Psoas muscle (tissue), 7 donors: ENCODE measurements at regions not wholly inside any gene's neighbourhood (a gene's known extent, or its start where the extent isn't known, plus 50 kb on each side); places are given as distances from the start of the nearest gene placed in this dataset.
A peak's percentile ranks its signal among the peaks of the same experiment; 100 is the strongest.
"Not testable (repeated sequence)": the region's sequence is repeated elsewhere in the genome, so short reads cannot be mapped to it uniquely, and the experiment has no call there.

ENCODE experiments used
- ATAC-seq, 4 donors: fragments of 200-7000 bp; cut with Tn5 transposase; one replicate each; pipeline ENCODE4 v1.9.1; 2020; ENCODE audit warnings: moderate library complexity in 3 of 4, mild to moderate bottlenecking in 2 of 4
- DNase-seq, 2 donors: peaks; one replicate each; pipeline ENCODE4 v3.0.0-alpha.2; 2020
- H3K27ac ChIP-seq: fragments of 200-600 bp; one replicate; pipeline ENCODE4 v1.8.0; 2022
- H3K27me3 ChIP-seq, 3 donors: fragments of 200-600 bp in 1 of 3; one replicate each; pipeline versions ENCODE4 v1.6.1 to v1.8.0; 2013 to 2022; ENCODE audit warnings: low read length in 2 of 3, mild to moderate bottlenecking in 2 of 3, moderate library complexity in 1 of 3; ENCODE audit not compliant: insufficient read depth in 3 of 3
- H3K36me3 ChIP-seq, 2 donors: fragments of 200-600 bp in 1 of 2; one replicate each; pipeline versions ENCODE4 v1.6.1 to v1.8.0; 2013 to 2022; ENCODE audit warnings: low read depth in 1 of 2, mild to moderate bottlenecking in 1 of 2, moderate library complexity in 1 of 2; ENCODE audit not compliant: insufficient read depth in 1 of 2
- H3K4me1 ChIP-seq: fragments of 200-600 bp; one replicate; pipeline ENCODE4 v1.8.0; 2022
- H3K4me3 ChIP-seq: fragments of 200-600 bp; one replicate; pipeline ENCODE4 v1.8.0; 2022; ENCODE audit warnings: mild to moderate bottlenecking
- H3K9me3 ChIP-seq: fragments of 200-600 bp; one replicate; pipeline ENCODE4 v1.8.0; 2022
- WGBS, 3 donors: extraction: QIAGEN DNeasy Blood & Tissue Kit; methylation state at CpG; one replicate each; pipeline versions ENCODE4 v1.1.6 to v1.1.7; 2013; 5-methylcytosine and 5-hydroxymethylcytosine counted together
- intact Hi-C, 2 donors: fragments of 100-400 bp; cut with DNase I; formaldehyde crosslinking; loops; one replicate each; pipeline versions ENCODE4 v1.11.0 to v1.14.2; 2022
- TF ChIP-seq, protein P1 (sequence below): fragments of 200-600 bp; IDR thresholded peaks from one replicate; pipeline ENCODE4 v1.8.0; 2022; ENCODE audit warnings: antibody characterized with exemption
- donor health status: healthy with polysubstance abuse.
- donor health status: DM: no; HTN: no; CAD: no; lungs with moderate emphysema.
- donor health status: Bipolar disorder and iron deficiency.
- donor health status: healthy.
- donor health status: DM: yes; HTN: yes; CAD: no.
- donor health status: DM: no; HTN: no; CAD: no.
- donor health status: DM: yes; HTN: yes; CAD: no.

DNA sequence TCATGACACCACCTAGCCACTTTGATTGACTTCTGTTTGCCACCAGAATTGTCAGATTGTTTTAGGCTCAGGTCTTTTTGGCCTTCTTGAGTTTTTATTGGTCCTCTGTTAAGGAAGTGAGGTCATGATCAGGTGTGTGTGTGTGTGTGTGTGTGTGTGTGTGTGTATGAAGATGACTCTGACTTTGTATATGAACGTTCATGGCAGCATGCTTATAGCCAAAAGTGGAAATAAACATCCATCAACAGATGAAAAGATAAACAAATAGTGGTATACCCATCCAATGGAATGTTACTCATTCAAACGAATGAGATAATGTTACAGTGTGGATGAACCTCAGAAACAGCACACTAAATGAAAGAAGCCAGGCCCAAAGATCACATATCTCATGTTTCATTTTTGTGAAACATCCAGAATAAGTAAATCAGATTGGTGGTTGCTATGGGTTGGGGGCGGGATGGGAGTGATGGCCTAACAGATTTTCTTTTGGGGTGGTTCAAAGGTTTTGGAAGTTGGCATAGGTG, 258.6 kb downstream of the KTN1 start:
- Histone ChIP-seq H3K36me3 (no peaks in the 10 kb centered on the region), H3K9me3 (no peaks in the 10 kb centered on the region), H3K4me1 (no peaks in the 10 kb centered on the region), H3K4me3 (no peak overlapping the region), H3K27ac (no peak overlapping the region), H3K27me3 (no peaks in the 10 kb centered on the region)
- TF ChIP-seq, protein P1, sequence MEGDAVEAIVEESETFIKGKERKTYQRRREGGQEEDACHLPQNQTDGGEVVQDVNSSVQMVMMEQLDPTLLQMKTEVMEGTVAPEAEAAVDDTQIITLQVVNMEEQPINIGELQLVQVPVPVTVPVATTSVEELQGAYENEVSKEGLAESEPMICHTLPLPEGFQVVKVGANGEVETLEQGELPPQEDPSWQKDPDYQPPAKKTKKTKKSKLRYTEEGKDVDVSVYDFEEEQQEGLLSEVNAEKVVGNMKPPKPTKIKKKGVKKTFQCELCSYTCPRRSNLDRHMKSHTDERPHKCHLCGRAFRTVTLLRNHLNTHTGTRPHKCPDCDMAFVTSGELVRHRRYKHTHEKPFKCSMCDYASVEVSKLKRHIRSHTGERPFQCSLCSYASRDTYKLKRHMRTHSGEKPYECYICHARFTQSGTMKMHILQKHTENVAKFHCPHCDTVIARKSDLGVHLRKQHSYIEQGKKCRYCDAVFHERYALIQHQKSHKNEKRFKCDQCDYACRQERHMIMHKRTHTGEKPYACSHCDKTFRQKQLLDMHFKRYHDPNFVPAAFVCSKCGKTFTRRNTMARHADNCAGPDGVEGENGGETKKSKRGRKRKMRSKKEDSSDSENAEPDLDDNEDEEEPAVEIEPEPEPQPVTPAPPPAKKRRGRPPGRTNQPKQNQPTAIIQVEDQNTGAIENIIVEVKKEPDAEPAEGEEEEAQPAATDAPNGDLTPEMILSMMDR, result no peak
- DNase-seq, result no peak
- intact Hi-C loops, result no loop called here
- no peak for ATAC-seq
- WGBS, 3 donors, result 57 to 70% (median 67%) methylated on average over 3 of the region's 3 CpGs

DNA sequence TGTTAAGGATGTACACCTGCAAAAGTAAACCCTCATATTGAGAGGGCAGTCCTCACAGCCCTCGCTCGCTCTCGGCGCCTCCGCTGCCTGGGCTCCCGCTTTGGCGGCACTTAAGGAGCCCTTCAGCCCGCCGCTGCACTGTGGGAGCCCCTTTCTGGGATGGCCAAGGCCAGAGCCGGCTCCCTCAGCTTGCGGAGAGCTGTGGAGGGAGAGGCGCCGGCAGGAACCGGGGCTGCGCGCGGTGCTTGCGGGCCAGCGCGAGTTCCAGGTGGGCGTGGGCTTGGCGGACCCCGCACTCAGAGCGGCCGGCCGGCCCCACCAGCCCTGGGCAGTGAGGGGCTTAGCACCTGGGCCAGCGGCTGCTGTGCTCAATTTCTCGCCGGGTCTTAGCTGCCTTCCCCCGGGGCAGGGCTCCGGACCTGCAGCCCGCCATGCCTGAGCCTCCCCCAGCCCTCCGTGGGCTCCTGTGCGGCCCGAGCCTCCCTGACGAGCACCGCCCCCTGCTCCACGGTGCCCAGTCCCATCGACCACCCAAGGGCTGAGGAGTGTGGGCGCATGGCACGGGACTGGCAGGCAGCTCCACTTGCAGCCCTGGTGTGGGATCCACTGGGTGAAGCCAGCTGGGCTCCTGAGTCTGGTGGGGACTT, 259.4 kb downstream of the KTN1 start:
- H3K36me3 ChIP-seq, DNase-seq, H3K27me3 ChIP-seq, H3K9me3 ChIP-seq, ATAC-seq, H3K4me1 ChIP-seq, H3K27ac ChIP-seq, intact Hi-C loops, H3K4me3 ChIP-seq: not testable (repeated sequence)
- 90 to 98% (median 94%) methylated on average over 19 to 41 of the region's 41 CpGs for WGBS, 3 donors

DNA sequence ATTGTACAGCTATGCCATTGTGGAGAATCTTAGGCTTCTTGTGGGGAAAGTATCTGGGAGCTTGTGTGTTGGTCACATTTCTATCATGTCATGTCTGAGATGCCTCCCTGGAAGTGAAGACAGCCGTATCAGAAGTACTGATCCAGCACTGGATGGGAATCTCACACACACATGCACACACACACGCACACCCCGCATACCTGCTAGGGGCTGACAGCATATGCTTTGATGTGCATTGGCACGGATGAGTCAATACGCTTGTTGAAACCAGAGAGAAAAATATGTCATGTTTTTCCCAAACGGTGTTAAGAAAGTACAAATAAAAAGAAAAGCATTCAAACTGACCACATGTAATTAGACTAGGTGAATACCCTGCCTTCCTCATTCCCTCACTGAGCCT, 260.8 kb downstream of the KTN1 start:
- WGBS, 3 donors, result 87 to 91% (median 91%) methylated on average over 6 of the region's 6 CpGs
- intact Hi-C loops, result no loop called here
- H3K27me3 ChIP-seq, result no peaks in the 10 kb centered on the region
- H3K9me3 ChIP-seq, result no peaks in the 10 kb centered on the region
- H3K27ac ChIP-seq, result no peak overlapping the region
- H3K36me3 ChIP-seq, result no peaks in the 10 kb centered on the region
- no peak for ATAC-seq
- DNase-seq, result no peak
- H3K4me3 ChIP-seq, result no peak overlapping the region
- H3K4me1 ChIP-seq, result no peaks in the 10 kb centered on the region
- TF ChIP-seq, protein P1, result no peak

DNA sequence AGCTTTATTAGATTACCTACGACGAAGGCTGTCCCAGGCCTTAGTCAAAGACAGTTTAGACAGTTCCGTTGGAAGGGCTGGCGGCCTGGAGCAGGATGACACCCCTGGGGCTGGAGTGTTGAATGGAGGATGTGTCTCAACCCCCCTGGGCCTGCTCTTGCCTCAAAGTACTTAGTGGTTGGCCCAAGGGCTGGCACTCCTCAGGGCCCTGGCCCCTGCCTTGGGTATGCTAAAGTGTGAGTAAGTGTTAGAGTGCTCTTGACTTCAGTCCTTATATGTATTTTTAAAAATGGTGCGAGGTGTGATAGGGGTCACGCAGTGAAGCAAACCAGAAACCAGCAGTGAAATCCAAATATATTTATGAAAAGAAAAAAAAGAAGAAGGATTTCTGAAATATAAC, 261.6 kb downstream of the KTN1 start:
- Histone ChIP-seq H3K36me3 (no peaks in the 10 kb centered on the region), H3K4me1 (no peaks in the 10 kb centered on the region), H3K4me3 (no peak overlapping the region), H3K27ac (no peak overlapping the region), H3K27me3 (no peaks in the 10 kb centered on the region), H3K9me3 (no peaks in the 10 kb centered on the region)
- ATAC-seq (no peak), DNase-seq (no peak)
- WGBS, 3 donors, result 71 to 85% (median 79%) methylated on average over 6 of the region's 6 CpGs
- intact Hi-C loops, result no loop called here
- TF ChIP-seq, protein P1, result no peak

DNA sequence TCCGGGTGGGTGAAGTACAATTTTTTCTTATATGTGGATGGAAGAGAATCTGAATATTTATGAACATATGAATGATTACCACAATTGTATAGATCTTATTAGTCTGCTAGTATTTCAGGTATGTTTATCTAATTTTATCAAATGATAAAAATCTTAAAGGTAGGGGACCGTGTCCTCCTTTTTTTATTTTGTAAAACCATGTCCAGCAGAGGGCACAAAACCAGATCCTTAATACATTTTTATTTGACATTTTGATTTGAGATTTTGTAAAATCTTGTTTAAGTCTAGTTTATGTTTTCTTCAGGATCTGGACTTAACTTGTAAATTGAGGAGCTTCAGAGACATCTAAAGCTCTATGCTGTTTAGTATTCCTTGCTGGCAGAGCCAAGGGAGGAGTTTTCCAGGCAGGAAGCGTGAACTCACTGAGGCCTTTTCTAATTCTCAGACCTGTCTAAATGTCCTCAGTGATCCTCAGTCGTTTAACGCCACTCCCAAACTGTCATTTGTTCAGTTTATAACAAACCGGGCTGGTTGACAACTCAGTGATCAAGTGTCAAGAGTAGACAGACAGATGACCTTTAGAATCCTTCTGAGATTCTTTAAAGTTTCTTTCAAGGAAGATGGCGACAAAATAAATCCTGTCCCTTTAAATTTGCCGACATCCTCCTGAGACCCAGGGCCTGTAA, 263.9 kb downstream of the KTN1 start:
- H3K36me3 ChIP-seq, result no peaks in the 10 kb centered on the region
- 44 to 62% (median 61%) methylated on average over 8 of the region's 8 CpGs for WGBS, 3 donors

More for the DNA sequence above, 263.9 kb downstream of the KTN1 start:
- Histone ChIP-seq H3K27me3 (no peaks in the 10 kb centered on the region), H3K9me3 (no peaks in the 10 kb centered on the region), H3K4me1 (no peaks in the 10 kb centered on the region), H3K27ac (no peak overlapping the region), H3K4me3 (no peak overlapping the region)
- intact Hi-C loops, result no loop called here
- ATAC-seq, result no peak
- no peak for DNase-seq
- TF ChIP-seq, protein P1, result peak; percentile 17
